Muscle layer of colon (tissue), 2 donors: ENCODE measurements at regions not wholly inside any gene's neighbourhood (a gene's known extent, or its start where the extent isn't known, plus 50 kb on each side); places are given as distances from the start of the nearest gene placed in this dataset.
"Not testable (repeated sequence)": the region's sequence is repeated elsewhere in the genome, so short reads cannot be mapped to it uniquely, and the experiment has no call there.

Experiments
- H3K27ac ChIP-seq: one replicate; pipeline ENCODE4 v1.7.0; 2013; ENCODE audit warnings: low read depth, mild to moderate bottlenecking, low read length, moderate library complexity
- H3K27me3 ChIP-seq, 2 donors: one replicate each; pipeline ENCODE4 v1.7.0; 2013; ENCODE audit warnings: low read length in 2 of 2, mild to moderate bottlenecking in 2 of 2; ENCODE audit not compliant: insufficient read depth in 2 of 2, control insufficient read depth in 1 of 2
- H3K36me3 ChIP-seq: one replicate; pipeline ENCODE4 v1.7.0; 2013; ENCODE audit warnings: mild to moderate bottlenecking, low read length; ENCODE audit not compliant: insufficient read depth
- H3K4me1 ChIP-seq: one replicate; pipeline ENCODE4 v1.7.0; 2013; ENCODE audit warnings: mild to moderate bottlenecking, low read length; ENCODE audit not compliant: insufficient read depth
- H3K4me3 ChIP-seq, 2 donors: one replicate each; pipeline ENCODE4 v1.7.0; 2013; ENCODE audit warnings: low read length in 2 of 2, low read depth in 1 of 2, mild to moderate bottlenecking in 1 of 2, moderate library complexity in 1 of 2
- H3K9ac ChIP-seq: one replicate; pipeline ENCODE4 v1.7.0; 2013; ENCODE audit warnings: low read length
- H3K9me3 ChIP-seq: one replicate; pipeline ENCODE4 v1.7.0; 2013; ENCODE audit warnings: mild to moderate bottlenecking, low read length
- donor health status: abdominal sarcoma.
- donor health status: Adenocarcinoma of cecum.

DNA sequence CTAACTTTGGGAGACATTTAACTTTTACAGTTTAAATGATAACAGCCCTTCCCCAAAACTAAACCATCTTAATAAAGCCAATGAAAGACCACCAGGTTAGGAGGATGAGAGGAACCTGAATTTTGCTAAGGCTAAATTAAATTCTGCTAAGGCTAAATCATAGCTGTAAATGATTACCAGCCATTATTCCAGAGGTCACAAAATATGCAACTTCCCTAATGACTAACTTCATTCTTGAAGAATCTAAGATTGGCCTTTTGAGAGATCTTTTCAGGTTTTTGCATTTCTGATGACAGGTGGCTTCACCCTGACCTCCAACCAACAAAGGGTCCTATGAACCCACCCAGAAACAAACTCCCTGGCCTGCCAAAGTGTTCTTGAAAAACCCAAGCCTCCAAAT is 373.3 kb downstream of the IPMK start:
- H3K36me3 ChIP-seq = no peaks in the 10 kb centered on the region
- no peak overlapping the region for H3K27ac ChIP-seq
- H3K9me3 ChIP-seq = no peaks in the 10 kb centered on the region
- H3K4me1 ChIP-seq = no peaks in the 10 kb centered on the region
- no peak overlapping the region for H3K9ac ChIP-seq
- H3K4me3 ChIP-seq = no peak overlapping the region
- no peaks in the 10 kb centered on the region for H3K27me3 ChIP-seq

DNA sequence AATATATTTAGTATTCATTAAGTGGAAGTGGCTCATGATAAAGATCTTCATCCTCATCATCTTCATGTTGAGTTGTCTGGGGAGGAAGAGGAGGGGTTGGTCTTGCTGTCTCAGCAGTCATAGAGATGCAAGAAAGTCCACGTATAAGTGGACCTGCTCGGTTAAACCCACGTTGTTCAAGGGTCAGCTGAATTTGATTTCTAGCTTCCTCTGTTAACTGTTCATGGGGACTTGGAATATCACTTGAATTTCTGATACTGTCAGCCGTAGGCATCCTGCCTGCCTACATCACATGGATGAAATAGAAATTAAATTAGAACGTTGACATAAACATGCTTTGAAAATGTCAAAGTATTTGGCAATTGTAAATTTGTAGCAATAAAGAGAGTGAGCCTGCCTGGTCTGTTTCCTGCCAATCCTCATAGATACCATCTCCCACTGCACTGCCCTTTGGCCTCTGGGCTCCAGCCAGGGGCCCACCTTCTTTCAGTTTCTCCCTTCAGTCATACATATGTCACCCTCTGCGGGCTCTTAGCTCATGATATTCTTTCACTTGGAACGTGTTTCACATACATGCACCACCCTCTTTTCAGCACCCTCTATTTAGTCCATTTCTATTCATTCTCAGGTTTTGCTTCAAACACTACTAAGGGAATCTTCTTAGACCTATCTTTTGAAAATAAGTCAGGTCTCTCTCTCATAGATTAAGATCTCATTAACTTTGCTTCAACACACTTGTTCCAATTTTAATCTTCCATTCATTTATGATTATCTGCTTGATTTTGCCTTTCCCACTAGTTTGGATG is 376.3 kb downstream of the IPMK start:
- no peaks in the 10 kb centered on the region for H3K4me1 ChIP-seq
- no peaks in the 10 kb centered on the region for H3K36me3 ChIP-seq
- no peaks in the 10 kb centered on the region for H3K9me3 ChIP-seq
- no peak overlapping the region for H3K9ac ChIP-seq
- H3K27me3 ChIP-seq = no peaks in the 10 kb centered on the region
- no peak overlapping the region for H3K27ac ChIP-seq
- H3K4me3 ChIP-seq = no peak overlapping the region

DNA sequence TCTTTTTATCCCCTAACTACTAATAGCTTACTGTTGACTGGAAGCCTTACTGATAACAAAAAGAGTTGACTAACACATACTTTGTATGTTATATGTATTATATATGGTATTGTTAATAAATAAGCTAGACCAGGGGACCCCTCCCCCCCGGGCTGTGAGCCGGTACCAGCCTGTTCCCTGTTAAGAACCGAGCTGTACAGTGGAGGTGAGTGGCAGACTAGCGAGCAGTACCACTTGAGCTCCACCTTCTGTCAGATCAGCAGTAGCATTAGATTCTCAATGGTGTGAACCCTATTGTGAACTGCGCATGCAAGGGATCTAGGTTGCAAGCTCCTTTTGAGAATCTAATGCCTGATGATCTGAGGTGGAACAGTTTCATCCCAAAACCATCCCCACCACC is 377.0 kb downstream of the IPMK start:
- H3K27ac ChIP-seq = no peak overlapping the region
- H3K9me3 ChIP-seq = no peaks in the 10 kb centered on the region
- H3K4me1 ChIP-seq = no peaks in the 10 kb centered on the region
- no peaks in the 10 kb centered on the region for H3K27me3 ChIP-seq
- H3K9ac ChIP-seq = no peak overlapping the region
- H3K4me3 ChIP-seq = no peak overlapping the region
- no peaks in the 10 kb centered on the region for H3K36me3 ChIP-seq

DNA sequence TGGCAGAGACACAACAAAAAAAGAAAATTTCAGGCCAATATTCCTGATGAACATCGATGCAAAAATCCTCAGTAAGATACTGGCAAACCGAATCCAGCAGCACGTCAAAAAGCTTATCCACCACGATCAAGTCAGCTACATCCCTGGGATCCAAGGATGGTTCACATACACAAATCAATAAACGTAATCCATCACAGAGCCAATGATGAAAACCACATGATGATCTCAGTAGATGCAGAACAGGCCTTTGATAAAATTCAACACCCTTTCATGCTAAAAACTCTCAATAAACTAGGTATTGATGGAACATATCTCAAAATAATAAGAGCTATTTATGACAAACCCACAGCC is 382.1 kb downstream of the IPMK start:
- not testable (repeated sequence) for H3K4me3 ChIP-seq, H3K36me3 ChIP-seq, H3K27ac ChIP-seq, H3K4me1 ChIP-seq, H3K9me3 ChIP-seq, H3K27me3 ChIP-seq, H3K9ac ChIP-seq

DNA sequence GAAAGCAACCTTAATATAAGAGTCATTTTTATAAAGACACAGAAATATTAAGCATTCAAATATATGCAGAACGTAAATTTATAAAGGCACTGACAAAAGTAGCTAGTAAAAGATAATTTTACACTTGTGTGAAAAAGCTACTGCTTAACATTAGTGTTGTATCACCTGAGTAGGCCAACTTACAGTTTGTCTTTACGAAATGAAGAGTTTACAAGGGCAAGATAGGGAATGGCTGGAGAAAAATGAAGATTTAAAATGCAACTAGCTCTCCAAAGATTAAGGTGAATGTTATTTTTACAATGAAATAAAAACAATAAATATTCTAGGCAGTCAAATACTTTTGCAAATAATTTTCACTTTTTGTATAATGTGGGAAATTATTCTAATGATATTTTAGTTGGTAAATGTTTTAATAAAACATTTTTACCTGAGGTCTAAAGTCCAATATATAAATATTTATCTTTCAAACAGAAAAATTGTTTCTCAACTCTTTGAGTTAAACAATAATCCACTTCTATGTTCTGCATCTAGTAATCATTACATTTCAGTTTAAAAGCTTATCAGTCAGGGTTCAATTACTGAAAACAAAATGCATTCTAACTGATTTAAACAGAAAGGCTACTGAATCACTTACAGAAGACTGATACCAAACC is 382.6 kb downstream of the IPMK start:
- Histone ChIP-seq H3K4me1 (no peaks in the 10 kb centered on the region), H3K27ac (no peak overlapping the region), H3K9ac (no peak overlapping the region), H3K9me3 (no peaks in the 10 kb centered on the region), H3K36me3 (no peaks in the 10 kb centered on the region), H3K27me3 (no peaks in the 10 kb centered on the region), H3K4me3 (no peak overlapping the region)

DNA sequence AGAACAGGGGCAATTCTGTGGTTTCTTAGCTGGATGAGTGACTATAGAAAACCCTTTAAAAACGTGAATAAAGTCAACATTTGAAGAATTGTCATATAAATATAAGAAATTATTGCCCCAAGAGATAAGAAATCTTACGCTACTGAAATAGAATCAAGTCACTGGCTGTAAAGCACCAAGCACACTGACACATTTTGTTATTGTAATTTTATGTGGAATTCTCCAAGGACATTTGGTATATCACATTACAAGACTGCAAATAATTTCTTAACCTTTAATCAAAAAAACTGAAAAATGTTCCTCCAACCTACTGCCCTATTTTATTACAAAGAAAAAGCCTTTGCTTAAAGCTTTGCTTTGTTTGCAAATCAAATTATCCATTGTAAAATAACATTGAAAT is 383.3 kb downstream of the IPMK start:
- Histone ChIP-seq H3K9me3 (no peaks in the 10 kb centered on the region), H3K4me3 (no peak overlapping the region), H3K27me3 (no peaks in the 10 kb centered on the region), H3K27ac (no peak overlapping the region), H3K9ac (no peak overlapping the region), H3K4me1 (no peaks in the 10 kb centered on the region), H3K36me3 (no peaks in the 10 kb centered on the region)

DNA sequence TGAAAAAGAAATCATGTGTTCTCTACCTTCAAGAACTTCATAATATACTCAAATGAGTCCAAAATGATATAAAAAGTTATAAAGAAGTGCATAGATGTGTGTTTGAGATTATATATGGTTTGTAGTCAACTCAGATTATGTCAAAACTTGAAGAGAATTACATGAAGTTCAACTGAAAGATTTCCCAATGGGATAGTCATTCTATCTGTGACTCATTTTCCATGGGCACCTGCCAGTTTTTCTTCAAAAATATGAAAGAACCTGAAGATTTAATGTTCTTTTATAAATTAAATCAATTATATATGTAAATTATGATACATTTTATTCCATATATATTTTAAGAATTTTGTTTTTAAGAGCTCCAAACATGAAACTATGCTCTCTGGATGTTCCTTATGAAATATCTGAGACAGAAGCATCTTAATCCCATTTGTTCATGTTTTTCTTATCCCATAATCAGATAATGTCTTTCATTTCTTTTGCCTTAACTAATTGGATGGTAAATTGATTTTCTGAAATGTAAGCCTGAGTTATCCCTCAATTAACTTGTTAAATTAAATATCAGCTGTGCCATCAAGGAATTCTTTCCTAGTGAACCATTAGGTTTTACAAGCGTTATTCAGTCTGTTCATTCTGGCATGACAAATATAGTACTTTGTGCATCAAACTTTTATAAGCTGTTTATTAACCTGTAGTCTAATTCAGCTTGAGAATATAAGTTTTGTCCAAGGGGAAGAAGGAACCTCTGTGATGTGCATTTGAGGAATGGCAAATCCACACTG is 387.1 kb downstream of the IPMK start:
- H3K9me3 ChIP-seq = no peaks in the 10 kb centered on the region
- no peaks in the 10 kb centered on the region for H3K27me3 ChIP-seq
- H3K9ac ChIP-seq = no peak overlapping the region
- H3K4me3 ChIP-seq = no peak overlapping the region
- no peaks in the 10 kb centered on the region for H3K4me1 ChIP-seq
- no peak overlapping the region for H3K27ac ChIP-seq
- no peaks in the 10 kb centered on the region for H3K36me3 ChIP-seq

DNA sequence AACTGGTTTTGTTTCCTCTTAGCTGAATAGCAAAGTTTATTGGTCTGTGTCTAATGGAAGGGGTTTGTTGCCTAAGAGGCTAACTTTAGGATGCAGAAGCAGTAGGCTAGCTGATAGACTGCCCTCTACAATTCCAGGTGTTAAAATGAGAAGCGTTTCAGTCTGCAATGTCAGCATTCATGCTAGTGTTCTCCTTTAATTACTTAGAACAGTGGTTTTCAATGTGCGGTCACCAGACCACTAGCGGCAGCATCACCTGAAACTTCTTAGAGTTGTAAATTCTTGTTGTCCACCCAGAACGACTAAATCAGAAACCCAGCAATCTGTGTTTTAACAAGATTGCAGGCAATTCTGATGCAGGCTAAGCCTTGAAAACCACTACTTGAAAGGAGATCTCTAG is 392.9 kb downstream of the IPMK start:
- Histone ChIP-seq H3K27ac (no peak overlapping the region), H3K4me1 (no peaks in the 10 kb centered on the region), H3K9me3 (no peaks in the 10 kb centered on the region), H3K9ac (no peak overlapping the region), H3K36me3 (no peaks in the 10 kb centered on the region), H3K27me3 (no peaks in the 10 kb centered on the region), H3K4me3 (no peak overlapping the region)

DNA sequence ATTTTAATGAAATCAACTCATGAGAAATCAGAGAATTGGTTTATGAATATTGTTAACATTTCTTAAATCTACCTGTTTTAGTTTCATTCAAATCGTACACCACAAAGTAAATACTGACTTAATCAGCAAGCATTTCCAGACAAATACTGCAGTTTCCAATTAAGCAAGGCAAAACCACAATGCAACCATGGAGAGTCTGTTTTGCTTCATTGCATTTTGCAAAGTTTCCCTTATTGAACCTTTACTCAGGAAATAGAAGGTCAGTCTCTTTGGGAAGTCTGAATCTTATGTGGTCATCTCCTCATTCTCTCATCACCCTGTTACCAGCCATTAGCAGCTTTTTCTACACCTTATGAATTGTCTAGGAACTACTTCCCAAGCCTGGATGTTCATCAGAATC is 400.5 kb downstream of the IPMK start:
- Histone ChIP-seq H3K36me3 (no peaks in the 10 kb centered on the region), H3K4me1 (no peaks in the 10 kb centered on the region), H3K4me3 (no peak overlapping the region), H3K9ac (no peak overlapping the region), H3K27me3 (no peaks in the 10 kb centered on the region), H3K9me3 (no peaks in the 10 kb centered on the region), H3K27ac (no peak overlapping the region)

DNA sequence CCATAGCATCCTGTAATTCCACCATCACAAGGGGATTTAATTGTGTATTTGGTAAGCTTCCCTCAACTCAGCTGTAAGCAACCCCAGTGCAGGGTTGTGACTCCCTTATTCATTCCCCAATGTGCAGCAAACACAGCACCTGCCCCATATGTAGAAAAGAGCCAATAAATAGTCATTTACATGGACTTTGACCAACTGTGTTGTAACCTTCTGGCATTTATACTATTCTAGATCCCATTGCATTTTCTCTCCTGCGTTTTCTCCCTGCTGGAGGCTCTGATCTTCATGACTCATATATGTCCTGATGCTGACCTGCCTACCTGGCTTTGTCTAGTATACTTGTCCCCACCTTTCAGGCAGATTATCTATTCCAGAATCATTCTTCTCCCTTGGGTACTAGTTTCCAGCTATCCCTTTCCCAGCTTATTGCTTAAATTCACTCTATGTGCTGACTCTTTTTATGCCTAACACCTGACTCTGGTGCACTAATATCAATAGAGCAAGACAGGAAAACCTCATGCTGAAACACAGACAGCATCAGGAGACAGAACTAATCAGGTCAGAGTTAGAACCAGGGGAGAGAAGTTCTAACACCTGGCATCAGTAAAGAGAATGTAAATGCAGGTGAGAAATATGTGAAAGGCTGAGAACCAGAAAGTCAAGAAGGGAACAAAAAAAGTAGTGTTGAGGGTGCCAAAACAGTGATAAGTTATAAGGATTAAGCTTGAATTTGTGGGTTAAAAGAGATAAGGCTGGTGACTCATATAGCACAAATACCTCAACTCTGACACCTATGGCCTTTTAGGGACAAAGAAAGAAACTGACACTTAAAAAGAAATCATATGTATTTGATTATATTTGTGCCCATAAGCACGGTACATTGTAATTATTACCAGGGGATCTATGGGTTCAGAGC is 402.7 kb downstream of the IPMK start:
- no peaks in the 10 kb centered on the region for H3K27me3 ChIP-seq
- no peak overlapping the region for H3K4me3 ChIP-seq
- no peaks in the 10 kb centered on the region for H3K36me3 ChIP-seq
- H3K9ac ChIP-seq = no peak overlapping the region
- H3K27ac ChIP-seq = no peak overlapping the region
- no peaks in the 10 kb centered on the region for H3K9me3 ChIP-seq
- H3K4me1 ChIP-seq = no peaks in the 10 kb centered on the region
